PC-9 (cell line): ENCODE measurements at regions not wholly inside any gene's neighbourhood (a gene's known extent, or its start where the extent isn't known, plus 50 kb on each side); places are given as distances from the start of the nearest gene placed in this dataset.

ENCODE experiments used
- EZH2 ChIP-seq: fragments of 200-600 bp; sonication (generic); IDR thresholded peaks from 2 replicates; pipeline ENCODE4 v1.8.0; 2017; ENCODE audit warnings: antibody characterized with exemption, low read depth
- TF ChIP-seq, protein P1 (sequence below): fragments of 200-600 bp; sonication (generic); conservative IDR thresholded peaks from 2 replicates; pipeline ENCODE4 v1.6.1; 2017; ENCODE audit warnings: mixed run types, antibody characterized with exemption, mild to moderate bottlenecking, moderate library complexity

DNA sequence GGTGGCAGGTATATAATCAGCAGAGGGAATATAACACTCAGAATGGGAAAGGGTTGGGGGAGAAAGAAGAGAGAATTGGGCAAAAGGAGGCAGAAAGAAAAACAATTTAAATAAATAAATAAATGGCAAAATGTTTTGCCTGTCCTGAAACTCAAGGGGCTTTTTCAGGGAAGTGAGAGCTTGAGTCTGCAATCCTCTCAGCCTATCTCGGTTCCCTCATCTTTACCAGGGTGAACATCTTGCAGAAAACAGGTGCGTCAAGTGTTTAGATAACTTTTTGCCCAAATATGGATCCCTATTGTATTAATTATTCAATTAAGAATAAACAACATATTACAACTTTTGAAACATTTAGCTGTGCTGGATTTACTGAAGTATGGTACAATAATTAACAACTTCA is 343.0 kb upstream of the EDIL3 start:
- TF ChIP-seq, protein P1, sequence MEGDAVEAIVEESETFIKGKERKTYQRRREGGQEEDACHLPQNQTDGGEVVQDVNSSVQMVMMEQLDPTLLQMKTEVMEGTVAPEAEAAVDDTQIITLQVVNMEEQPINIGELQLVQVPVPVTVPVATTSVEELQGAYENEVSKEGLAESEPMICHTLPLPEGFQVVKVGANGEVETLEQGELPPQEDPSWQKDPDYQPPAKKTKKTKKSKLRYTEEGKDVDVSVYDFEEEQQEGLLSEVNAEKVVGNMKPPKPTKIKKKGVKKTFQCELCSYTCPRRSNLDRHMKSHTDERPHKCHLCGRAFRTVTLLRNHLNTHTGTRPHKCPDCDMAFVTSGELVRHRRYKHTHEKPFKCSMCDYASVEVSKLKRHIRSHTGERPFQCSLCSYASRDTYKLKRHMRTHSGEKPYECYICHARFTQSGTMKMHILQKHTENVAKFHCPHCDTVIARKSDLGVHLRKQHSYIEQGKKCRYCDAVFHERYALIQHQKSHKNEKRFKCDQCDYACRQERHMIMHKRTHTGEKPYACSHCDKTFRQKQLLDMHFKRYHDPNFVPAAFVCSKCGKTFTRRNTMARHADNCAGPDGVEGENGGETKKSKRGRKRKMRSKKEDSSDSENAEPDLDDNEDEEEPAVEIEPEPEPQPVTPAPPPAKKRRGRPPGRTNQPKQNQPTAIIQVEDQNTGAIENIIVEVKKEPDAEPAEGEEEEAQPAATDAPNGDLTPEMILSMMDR = no peak
- no peak for TF ChIP-seq EZH2
